DMS 273 (cell line): ENCODE measurements at regions not wholly inside any gene's neighbourhood (a gene's known extent, or its start where the extent isn't known, plus 50 kb on each side); places are given as distances from the start of the nearest gene placed in this dataset.

ENCODE experiments used
- DNase-seq: peaks from one replicate; lab custom pipeline; 2025; ENCODE audit not compliant: unreplicated experiment; lab: John Stamatoyannopoulos, UW

GRCh38 chr5:159639590-159639989, 276.7 kb upstream of the ADRA1B start:
- no peak for DNase-seq

- DNase-seq: peak; percentile 25
Measured at GRCh38 chr5:159640446-159640845, 275.8 kb upstream of the ADRA1B start.

- no peak for DNase-seq
Measured at GRCh38 chr5:159640921-159641320, 275.4 kb upstream of the ADRA1B start.

- no peak for DNase-seq
Measured at GRCh38 chr5:159641371-159642039, 274.8 kb upstream of the ADRA1B start.

GRCh38 chr5:159642379-159642778, 273.9 kb upstream of the ADRA1B start:
- no peak for DNase-seq

- DNase-seq: no peak
Measured at GRCh38 chr5:159644053-159644452, 272.2 kb upstream of the ADRA1B start.

GRCh38 chr5:159645179-159645846, 271.0 kb upstream of the ADRA1B start:
- DNase-seq: no peak

- DNase-seq: no peak
Measured at GRCh38 chr5:159650803-159651202, 265.5 kb upstream of the ADRA1B start.

- DNase-seq: no peak
Measured at GRCh38 chr5:159655757-159656409, 260.4 kb upstream of the ADRA1B start.

GRCh38 chr5:159657298-159657697, 259.0 kb upstream of the ADRA1B start:
- peak; percentile 57 for DNase-seq

- DNase-seq: peak; percentile 76
Measured at GRCh38 chr5:159657771-159658170, 258.5 kb upstream of the ADRA1B start.

- no peak for DNase-seq
Measured at GRCh38 chr5:159658266-159658925, 257.9 kb upstream of the ADRA1B start.

- DNase-seq: no peak
Measured at GRCh38 chr5:159660401-159660800, 255.9 kb upstream of the ADRA1B start.

- no peak for DNase-seq
Measured at GRCh38 chr5:159663986-159664385, 252.3 kb upstream of the ADRA1B start.

- no peak for DNase-seq
Measured at GRCh38 chr5:159667286-159667685, 249.0 kb upstream of the ADRA1B start.

GRCh38 chr5:159668556-159668955, 247.7 kb upstream of the ADRA1B start:
- no peak for DNase-seq

GRCh38 chr5:159669559-159669958, 246.7 kb upstream of the ADRA1B start:
- no peak for DNase-seq

- DNase-seq: no peak
Measured at GRCh38 chr5:159671886-159672285, 244.4 kb upstream of the ADRA1B start.

- no peak for DNase-seq
Measured at GRCh38 chr5:159673538-159673937, 242.7 kb upstream of the ADRA1B start.

GRCh38 chr5:159678657-159679392, 237.5 kb upstream of the ADRA1B start:
- no peak for DNase-seq

- peak; percentile 24 for DNase-seq
Measured at GRCh38 chr5:159680095-159680494, 236.2 kb upstream of the ADRA1B start.
